IMR-90 (cell line): ENCODE measurements at regions not wholly inside any gene's neighbourhood (a gene's known extent, or its start where the extent isn't known, plus 50 kb on each side); places are given as distances from the start of the nearest gene placed in this dataset.

Experiments used
- ATAC-seq: fragments of 200-7000 bp; cut with Tn5 transposase; 2 replicates; pipeline ENCODE4 v1.9.1; 2020; ENCODE audit warnings: low read depth, mild to moderate bottlenecking, moderate library complexity
- BruUV-seq: library from RNA; stranded (reverse); fragments of 400-500 nt; replicated peaks from 2 replicates; lab custom pipeline; 2021; lab: Mats Ljungman, UMichigan
- CTCF ChIA-PET: fragments of 300-600 bp; formaldehyde crosslinking; extraction: SDS; loops from one replicate; lab custom pipeline; 2021; ENCODE audit warnings: antibody characterized with exemption; lab: Yijun Ruan, JAX
- POLR2A ChIA-PET: fragments of 300-600 bp; sonication (Branson Sonifier 250); formaldehyde crosslinking; loops from one replicate; lab custom pipeline; 2022; ENCODE audit warnings: antibody characterized with exemption; ENCODE audit not compliant: unreplicated experiment; lab: Charles Lee
- DNase-seq: peaks from one replicate; pipeline ENCODE4 v3.0.0; 2013
- H2AFZ ChIP-seq: replicated peaks from 2 replicates; pipeline ENCODE3; 2013; ENCODE audit warnings: low read length, mild to moderate bottlenecking; ENCODE audit not compliant: poor library complexity
- H2AK5ac ChIP-seq: 2 replicates; pipeline ENCODE4 v1.6.1; 2013; ENCODE audit warnings: low read depth, low read length, inconsistent platforms
- H2AK9ac ChIP-seq: replicated peaks from 2 replicates; pipeline ENCODE3; 2013; ENCODE audit warnings: mild to moderate bottlenecking, low read depth, low read length, moderate library complexity; ENCODE audit not compliant: poor library complexity
- H2BK120ac ChIP-seq: 2 replicates; pipeline ENCODE4 v1.6.1; 2013; ENCODE audit warnings: low read depth, low read length, inconsistent platforms
- H2BK15ac ChIP-seq: 3 replicates; pipeline ENCODE4 v1.6.1; 2013; ENCODE audit warnings: low read depth, low read length, inconsistent platforms
- H2BK20ac ChIP-seq: 2 replicates; pipeline ENCODE4 v1.6.1; 2013; ENCODE audit warnings: low read depth, mild to moderate bottlenecking, inconsistent platforms, low read length, moderate library complexity
- H2BK5ac ChIP-seq: 2 replicates; pipeline ENCODE4 v1.6.1; 2013; ENCODE audit warnings: mild to moderate bottlenecking, low read depth, low read length, inconsistent platforms; ENCODE audit not compliant: poor library complexity, severe bottlenecking
- H3K14ac ChIP-seq: replicated peaks from 2 replicates; pipeline ENCODE4 v1.6.1; 2013; ENCODE audit warnings: low read depth, low read length, inconsistent platforms
- H3K18ac ChIP-seq: 2 replicates; pipeline ENCODE4 v1.6.1; 2013; ENCODE audit warnings: low read depth, low read length, control low read depth
- H3K23ac ChIP-seq: 2 replicates; pipeline ENCODE4 v1.6.1; 2013; ENCODE audit warnings: low read depth, low read length, inconsistent platforms
- H3K27ac ChIP-seq: 2 replicates; pipeline ENCODE4 v1.5.1; 2013; ENCODE audit warnings: mild to moderate bottlenecking, control low read depth, low read length; ENCODE audit not compliant: insufficient read depth
- H3K27me3 ChIP-seq: 2 replicates; pipeline ENCODE4 v1.6.1; 2013; ENCODE audit warnings: low read length; ENCODE audit not compliant: control insufficient read depth, insufficient read depth
- H3K36me3 ChIP-seq: 2 replicates; pipeline ENCODE4 v1.6.1; 2013; ENCODE audit warnings: low read length, mixed read lengths; ENCODE audit not compliant: control insufficient read depth, insufficient read depth
- H3K4ac ChIP-seq: 2 replicates; pipeline ENCODE4 v1.6.1; 2013; ENCODE audit warnings: low read depth, low read length, inconsistent platforms
- H3K4me1 ChIP-seq: 2 replicates; pipeline ENCODE4 v1.6.1; 2013; ENCODE audit warnings: low read length, mixed read lengths; ENCODE audit not compliant: control insufficient read depth, insufficient read depth
- H3K4me2 ChIP-seq: 2 replicates; pipeline ENCODE4 v1.6.1; 2013; ENCODE audit warnings: low read depth, mild to moderate bottlenecking, control low read depth, low read length, moderate library complexity
- H3K4me3 ChIP-seq: 2 replicates; pipeline ENCODE4 v1.5.1; 2013; ENCODE audit warnings: low read depth, mild to moderate bottlenecking, control low read depth, low read length, moderate library complexity; ENCODE audit not compliant: insufficient read depth
- H3K56ac ChIP-seq: 2 replicates; pipeline ENCODE4 v1.6.1; 2013; ENCODE audit warnings: low read length, inconsistent platforms; ENCODE audit not compliant: insufficient read depth; ENCODE audit errors: extremely low read depth
- H3K79me1 ChIP-seq, 2 experiments: 2 replicates each; pipeline ENCODE4 v1.6.1; 2013; ENCODE audit warnings: low read length in 2 of 2, inconsistent platforms in 1 of 2, low read depth in 1 of 2
- H3K9ac ChIP-seq: 2 replicates; pipeline ENCODE4 v1.6.1; 2013; ENCODE audit warnings: low read depth, low read length, control low read depth
- H3K9me1 ChIP-seq: 2 replicates; pipeline ENCODE4 v1.6.1; 2013; ENCODE audit warnings: low read length, inconsistent platforms; ENCODE audit not compliant: insufficient read depth
- H3K9me3 ChIP-seq: 2 replicates; pipeline ENCODE4 v1.6.1; 2013; ENCODE audit warnings: low read length; ENCODE audit not compliant: control insufficient read depth, insufficient read depth
- H4K20me1 ChIP-seq: 2 replicates; pipeline ENCODE4 v1.6.1; 2013; ENCODE audit warnings: low read length, inconsistent platforms; ENCODE audit not compliant: insufficient read depth
- H4K5ac ChIP-seq: 2 replicates; pipeline ENCODE4 v1.6.1; 2013; ENCODE audit warnings: mild to moderate bottlenecking, low read depth, low read length, control low read depth
- H4K8ac ChIP-seq, 2 experiments: 2 replicates each; pipeline ENCODE4 v1.6.1; 2013; ENCODE audit warnings: low read depth in 2 of 2, low read length in 2 of 2, control low read depth in 1 of 2, inconsistent platforms in 1 of 2
- H4K91ac ChIP-seq: 2 replicates; pipeline ENCODE4 v1.6.1; 2013; ENCODE audit warnings: low read depth, low read length, inconsistent platforms; ENCODE audit not compliant: insufficient read depth
- CEBPB ChIP-seq: IDR thresholded peaks from 2 replicates; pipeline ENCODE4 v1.6.1; 2012; ENCODE audit warnings: low read depth, low read length, improper control_type of control experiment
- CHD1 ChIP-seq: IDR thresholded peaks from 2 replicates; pipeline ENCODE4 v1.6.1; 2012; ENCODE audit warnings: low read depth, low read length, improper control_type of control experiment
- CTCF ChIP-seq: conservative IDR thresholded peaks from 2 replicates; pipeline ENCODE4 v1.5.1; 2012; ENCODE audit warnings: mild to moderate bottlenecking, low read depth, low read length, improper control_type of control experiment
- FOS ChIP-seq: fragments of 150-350 bp; IDR thresholded peaks from 2 replicates; pipeline ENCODE4 v1.6.1; 2016; ENCODE audit warnings: low read depth, low read length
- MAFK ChIP-seq: IDR thresholded peaks from 2 replicates; pipeline ENCODE4 v1.6.1; 2012; ENCODE audit warnings: low read depth, low read length, improper control_type of control experiment
- MAZ ChIP-seq: IDR thresholded peaks from 2 replicates; pipeline ENCODE4 v1.6.1; 2012; ENCODE audit warnings: low read depth, mild to moderate bottlenecking, low read length, improper control_type of control experiment, moderate library complexity, borderline replicate concordance
- MXI1 ChIP-seq: IDR thresholded peaks from 2 replicates; pipeline ENCODE4 v1.6.1; 2012; ENCODE audit warnings: low read depth, mild to moderate bottlenecking, low read length, moderate library complexity, borderline replicate concordance
- RAD21 ChIP-seq: IDR thresholded peaks from 2 replicates; pipeline ENCODE4 v1.6.1; 2012; ENCODE audit warnings: low read length, improper control_type of control experiment
- RFX5 ChIP-seq: IDR thresholded peaks from 2 replicates; pipeline ENCODE4 v1.8.0; 2012; ENCODE audit warnings: low read depth, mild to moderate bottlenecking, low read length, moderate library complexity
- USF2 ChIP-seq: fragments of 150-350 bp; IDR thresholded peaks from 2 replicates; pipeline ENCODE4 v1.6.1; 2017; ENCODE audit warnings: mild to moderate bottlenecking, antibody characterized with exemption, low read length, low read depth
- WGBS, 2 experiments: methylation state at CpG; one replicate each; pipeline versions ENCODE4 v1.1.5 to v1.1.7; 2013; ENCODE audit warnings: missing lambda C conversion rate in 2 of 2; ENCODE audit not compliant: insufficient read length in 1 of 2; ENCODE audit errors: extremely low coverage in 2 of 2; 5-methylcytosine and 5-hydroxymethylcytosine counted together
- dilution Hi-C: fragments of 300-500 bp; cut with HindIII; formaldehyde crosslinking; loops from one replicate; pipeline ENCODE4 v1.14.3; 2018; ENCODE audit warnings: low sequenced_read_pairs; ENCODE audit not compliant: unreplicated experiment
- in situ Hi-C: fragments of 300-500 bp; cut with MboI; formaldehyde crosslinking; loops from 3 replicates; pipeline ENCODE4 v1.14.3; 2019; ENCODE audit warnings: low sequenced_read_pairs, inconsistent platforms, mixed read lengths
- intact Hi-C: fragments of 100-400 bp; cut with micrococcal nuclease; formaldehyde crosslinking; loops from 2 replicates; pipeline ENCODE4 v1.10.0; 2022
- TF ChIP-seq, protein P1 (sequence below): fragments of 150-350 bp; IDR thresholded peaks from 2 replicates; pipeline ENCODE4 v1.6.1; 2016; ENCODE audit warnings: low read depth, mild to moderate bottlenecking, low read length, moderate library complexity, borderline replicate concordance

DNA sequence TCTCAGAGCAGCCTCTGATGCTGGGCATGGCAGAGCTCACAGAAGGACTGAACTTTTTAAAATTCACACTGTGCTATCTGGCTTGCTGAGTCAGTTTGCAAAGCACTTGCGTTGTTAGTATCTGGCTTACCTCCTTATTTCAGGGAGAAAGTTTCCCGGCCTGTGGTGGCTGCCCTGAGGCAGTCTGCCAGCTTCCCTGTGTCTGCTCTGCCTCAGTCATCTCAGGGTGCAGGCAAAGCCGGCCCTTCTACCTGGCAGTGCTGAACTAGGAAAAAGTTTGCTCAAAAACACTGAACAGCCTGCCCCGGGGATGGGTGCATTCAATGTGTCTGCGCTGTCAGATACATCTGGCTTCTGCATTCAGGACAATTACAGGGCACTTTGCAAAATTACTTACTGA lies 90.2 kb upstream of the UXS1 start:
- Histone ChIP-seq H3K4me1 (no peaks in the 10 kb centered on the region), H3K9me1 (no peaks in the 10 kb centered on the region), H2AK5ac (no peak overlapping the region), H3K9ac (no peak overlapping the region), H2AFZ (no peak overlapping the region), H2AK9ac (no peak overlapping the region), H3K9me3 (no peaks in the 10 kb centered on the region), H3K18ac (no peak overlapping the region), H2BK5ac (no peak overlapping the region), H3K36me3 (no peaks in the 10 kb centered on the region), H3K4ac (no peak overlapping the region), H3K27ac (no peak overlapping the region), H2BK20ac (no peak overlapping the region), H3K14ac (no peak overlapping the region), H4K5ac (no peak overlapping the region), H3K56ac (no peak overlapping the region), H3K4me3 (no peak overlapping the region), H3K23ac (no peak overlapping the region), H3K79me1 (no peaks in the 10 kb centered on the region), H4K20me1 (no peaks in the 10 kb centered on the region), H3K4me2 (no peak overlapping the region), H2BK120ac (no peak overlapping the region), H4K8ac (no peak overlapping the region), H3K27me3 (no peaks in the 10 kb centered on the region; the same call in 1 of the 2 replicates), H4K91ac (no peak overlapping the region), H2BK15ac (no peak overlapping the region)
- ChIA-PET CTCF (no interaction called here), POLR2A (no interaction called here)
- TF ChIP-seq USF2: no peak
- TF ChIP-seq RFX5: no peak
- no peak for TF ChIP-seq FOS
- TF ChIP-seq RAD21: no peak
- no peak for TF ChIP-seq MAZ
- TF ChIP-seq, protein P1, sequence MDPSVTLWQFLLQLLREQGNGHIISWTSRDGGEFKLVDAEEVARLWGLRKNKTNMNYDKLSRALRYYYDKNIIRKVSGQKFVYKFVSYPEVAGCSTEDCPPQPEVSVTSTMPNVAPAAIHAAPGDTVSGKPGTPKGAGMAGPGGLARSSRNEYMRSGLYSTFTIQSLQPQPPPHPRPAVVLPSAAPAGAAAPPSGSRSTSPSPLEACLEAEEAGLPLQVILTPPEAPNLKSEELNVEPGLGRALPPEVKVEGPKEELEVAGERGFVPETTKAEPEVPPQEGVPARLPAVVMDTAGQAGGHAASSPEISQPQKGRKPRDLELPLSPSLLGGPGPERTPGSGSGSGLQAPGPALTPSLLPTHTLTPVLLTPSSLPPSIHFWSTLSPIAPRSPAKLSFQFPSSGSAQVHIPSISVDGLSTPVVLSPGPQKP: no peak
- TF ChIP-seq CEBPB: no peak
- TF ChIP-seq CTCF: no peak
- TF ChIP-seq CHD1: no peak
- TF ChIP-seq MXI1: no peak
- TF ChIP-seq MAFK: no peak
- no peak for ATAC-seq
- no CpG with 5 or more reads among the region's 5 CpGs for WGBS, 2 experiments
- in situ Hi-C loops: no loop called here
- intact Hi-C loops: no loop called here
- BruUV-seq: no TSS peak
- DNase-seq: no peak
- dilution Hi-C loops: no loop called here
